ENCODE measurements at regions not wholly inside any gene's neighbourhood (a gene's known extent, or its start where the extent isn't known, plus 50 kb on each side); places are given as distances from the start of the nearest gene placed in this dataset.

- no peak for ATAC-seq (ENCODE audit: low FRiP score in 2 of 2)
- 64 to 65% methylated on average over 1 of the region's 1 CpG for WGBS, 2 donors
- no peaks in the 10 kb centered on the region for H3K36me3 ChIP-seq
- H3K4me3 ChIP-seq, result no peak overlapping the region
- no peaks in the 10 kb centered on the region for H3K27me3 ChIP-seq
- no peak overlapping the region for H3K27ac ChIP-seq
- TF ChIP-seq POLR2A (IDR thresholded peaks at IDR 0.05), result no peak
- TF ChIP-seq CTCF (IDR thresholded peaks at IDR 0.05), result no peak
- no peak for TF ChIP-seq EP300 (IDR thresholded peaks at IDR 0.05)
- no peak for TF ChIP-seq POLR2AphosphoS5 (IDR thresholded peaks at IDR 0.05)
- no peaks in the 10 kb centered on the region for H3K9me3 ChIP-seq
- peaks cover 0 to 5% (median 2%) of the 10 kb centered on the region in 4 donors for H3K4me1 ChIP-seq
- no peak for DNase-seq
These were observed 429.1 kb downstream of the SPRY1 start for GRCh38 chr4:123825596-123826291.

DNA sequence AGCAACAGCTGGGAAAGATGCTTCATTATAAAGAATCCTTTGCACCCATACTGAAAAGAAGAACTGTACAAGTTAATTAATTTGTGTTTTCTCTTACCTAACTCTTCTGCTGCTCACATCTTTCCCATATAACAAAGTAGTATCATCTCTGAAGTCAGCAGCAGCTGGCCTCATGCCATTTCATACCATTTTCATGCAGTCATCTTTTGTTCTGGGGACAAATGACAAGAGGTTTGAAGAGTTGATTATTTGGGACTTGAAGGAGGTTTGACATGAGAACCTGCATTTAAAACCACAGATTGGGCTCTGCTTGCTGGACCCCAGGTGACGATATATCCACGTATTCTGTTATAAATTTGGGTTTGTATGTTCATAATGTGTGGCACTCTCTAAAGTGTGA, 430.3 kb downstream of the SPRY1 start:
- no peak overlapping the region for H3K27ac ChIP-seq
- WGBS, 2 donors, result 88 to 90% methylated on average over 2 of the region's 2 CpGs
- H3K9me3 ChIP-seq, result no peaks in the 10 kb centered on the region
- DNase-seq (no peak), ATAC-seq (ENCODE audit: low FRiP score in 2 of 2) (no peak)
- no peaks in the 10 kb centered on the region for H3K27me3 ChIP-seq
- H3K36me3 ChIP-seq, result no peaks in the 10 kb centered on the region
- no peak overlapping the region for H3K4me3 ChIP-seq
- H3K4me1 ChIP-seq, result peaks cover 0 to 5% (median 2%) of the 10 kb centered on the region in 4 donors
- TF ChIP-seq POLR2A (IDR thresholded peaks at IDR 0.05) (no peak), CTCF (IDR thresholded peaks at IDR 0.05) (no peak), POLR2AphosphoS5 (IDR thresholded peaks at IDR 0.05) (no peak), EP300 (IDR thresholded peaks at IDR 0.05) (no peak)

DNA sequence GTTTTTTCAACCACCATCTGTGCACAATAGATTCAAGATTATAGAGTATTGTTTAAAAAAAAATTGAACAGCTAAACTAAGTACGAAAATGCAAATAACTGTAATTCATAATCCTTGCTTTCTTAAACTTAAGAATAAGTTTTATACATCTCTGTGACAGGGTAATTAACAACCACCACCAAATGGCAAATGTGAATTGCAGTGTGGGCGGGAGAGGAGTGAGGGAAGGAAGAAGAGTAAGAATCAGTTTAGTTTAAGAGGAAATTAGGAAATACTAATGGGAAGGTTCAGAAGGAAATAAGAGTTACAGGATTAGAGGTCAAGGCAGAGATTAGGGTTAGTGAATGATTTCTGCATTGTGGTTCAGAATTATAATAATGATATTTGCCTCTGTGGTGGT, 430.9 kb downstream of the SPRY1 start:
- Histone ChIP-seq H3K9me3 (no peaks in the 10 kb centered on the region), H3K4me1 (peaks cover 0 to 5% (median 2%) of the 10 kb centered on the region in 4 donors), H3K27ac (no peak overlapping the region), H3K27me3 (no peaks in the 10 kb centered on the region), H3K4me3 (no peak overlapping the region), H3K36me3 (no peaks in the 10 kb centered on the region)
- ATAC-seq (ENCODE audit: low FRiP score in 2 of 2) (no peak), DNase-seq (no peak)
- 76 to 94% methylated on average over 2 of the region's 2 CpGs for WGBS, 2 donors
- TF ChIP-seq CTCF (IDR thresholded peaks at IDR 0.05) (no peak), POLR2A (IDR thresholded peaks at IDR 0.05) (no peak), EP300 (IDR thresholded peaks at IDR 0.05) (no peak)

DNA sequence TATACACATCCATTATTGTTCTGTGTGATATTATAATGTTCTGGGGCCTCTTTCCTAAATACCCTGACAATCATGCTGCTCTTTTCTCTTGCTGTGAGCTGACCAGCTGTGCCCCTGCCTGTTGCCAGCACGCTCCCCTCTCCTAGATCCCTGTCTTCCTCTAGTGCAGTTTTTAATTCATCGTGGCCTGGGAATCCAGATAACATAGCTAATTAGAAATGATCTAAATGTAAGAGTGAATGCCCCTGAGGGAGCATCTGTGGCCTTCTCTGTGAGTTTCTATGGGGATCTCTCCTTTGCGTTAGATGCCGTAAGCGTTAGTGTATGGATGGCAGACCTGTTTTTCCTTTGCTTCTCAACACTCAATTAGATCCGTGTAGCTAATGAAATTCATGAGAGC, 434.3 kb downstream of the SPRY1 start:
- TF ChIP-seq POLR2A (IDR thresholded peaks at IDR 0.05) (no peak), EP300 (IDR thresholded peaks at IDR 0.05) (no peak), POLR2AphosphoS5 (IDR thresholded peaks at IDR 0.05) (no peak), CTCF (IDR thresholded peaks at IDR 0.05) (no peak)
- H3K9me3 ChIP-seq, result no peaks in the 10 kb centered on the region
- no peaks in the 10 kb centered on the region for H3K27me3 ChIP-seq
- H3K4me1 ChIP-seq, result peaks cover 0 to 7% (median 0%) of the 10 kb centered on the region in 4 donors
- no peak overlapping the region for H3K4me3 ChIP-seq
- DNase-seq, result no peak
- H3K27ac ChIP-seq, result peak overlapping the region; percentile 3 to 73 (median 28)
- H3K36me3 ChIP-seq, result no peaks in the 10 kb centered on the region
- no peak for ATAC-seq (ENCODE audit: low FRiP score in 2 of 2)
- WGBS, 2 donors, result 87 to 89% methylated on average over 6 of the region's 6 CpGs

Data from upper lobe of left lung (tissue), 6 donors.